GM19324 (cell line): ENCODE measurements at regions not wholly inside any gene's neighbourhood (a gene's known extent, or its start where the extent isn't known, plus 50 kb on each side); places are given as distances from the start of the nearest gene placed in this dataset.
"Not testable (repeated sequence)": the region's sequence is repeated elsewhere in the genome, so short reads cannot be mapped to it uniquely, and the experiment has no call there.

Source experiments
- ATAC-seq: cut with Tn5 transposase; IDR thresholded peaks from one replicate; pipeline ENCODE4 v1.9.1; 2021; ENCODE audit warnings: mild to moderate bottlenecking, moderate library complexity; ENCODE audit not compliant: unreplicated experiment, low FRiP score

DNA sequence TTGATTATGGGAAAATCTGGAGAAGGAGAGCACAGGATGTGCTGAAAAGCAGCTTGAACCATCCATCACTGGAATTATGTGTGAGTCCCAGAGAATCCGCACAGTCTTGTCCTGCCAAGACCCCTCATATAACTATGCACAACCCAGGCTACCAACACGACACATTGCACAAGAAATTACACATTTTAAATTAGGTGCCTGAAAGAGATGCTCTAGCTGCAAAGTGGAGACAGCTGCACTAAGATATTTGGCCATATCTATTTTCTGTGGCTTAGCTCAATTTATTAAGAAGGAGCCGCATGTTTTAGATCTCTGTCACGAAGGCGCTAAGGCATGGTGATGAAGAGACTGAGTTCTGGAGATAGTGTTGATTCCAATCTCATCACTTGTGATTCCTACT, 1308.4 kb downstream of the CDH8 start:
- ATAC-seq = no peak

DNA sequence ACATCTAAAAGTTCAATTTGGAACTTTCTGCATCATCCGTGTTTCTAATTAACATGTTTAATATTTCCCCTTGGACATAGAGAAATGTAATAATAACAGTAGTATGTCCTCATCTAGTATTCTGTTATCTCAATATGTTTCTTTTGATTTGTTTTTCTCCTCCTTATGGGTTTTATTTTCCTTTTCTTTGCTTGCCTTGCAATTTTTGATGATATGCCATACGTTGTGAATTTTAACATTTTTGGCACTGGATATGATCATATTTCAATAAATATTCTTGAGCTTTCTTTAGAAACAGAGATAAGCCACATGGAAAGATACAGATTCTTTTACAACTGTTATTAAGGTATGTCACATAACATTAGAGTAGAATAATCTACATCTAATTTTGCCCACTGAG, 1316.2 kb downstream of the CDH8 start:
- no peak for ATAC-seq

DNA sequence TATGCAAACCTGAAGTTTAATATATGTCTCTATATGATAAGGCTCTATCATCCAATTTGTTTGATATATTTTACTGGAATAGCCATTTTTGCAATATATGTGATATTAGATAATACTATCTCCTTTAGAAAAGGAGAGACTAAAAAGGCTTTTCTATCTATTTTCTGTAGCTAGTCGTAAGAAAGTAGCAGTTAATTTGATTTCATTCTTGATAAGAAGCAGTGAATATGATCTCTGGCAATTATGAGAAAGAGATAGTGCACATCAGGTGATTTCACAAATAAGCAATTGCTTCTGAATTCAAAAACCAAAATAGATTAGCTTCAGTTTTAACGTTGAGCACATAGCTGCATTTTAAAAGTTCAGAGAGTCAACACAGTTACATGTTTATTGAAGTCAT, 1318.4 kb downstream of the CDH8 start:
- no peak for ATAC-seq

DNA sequence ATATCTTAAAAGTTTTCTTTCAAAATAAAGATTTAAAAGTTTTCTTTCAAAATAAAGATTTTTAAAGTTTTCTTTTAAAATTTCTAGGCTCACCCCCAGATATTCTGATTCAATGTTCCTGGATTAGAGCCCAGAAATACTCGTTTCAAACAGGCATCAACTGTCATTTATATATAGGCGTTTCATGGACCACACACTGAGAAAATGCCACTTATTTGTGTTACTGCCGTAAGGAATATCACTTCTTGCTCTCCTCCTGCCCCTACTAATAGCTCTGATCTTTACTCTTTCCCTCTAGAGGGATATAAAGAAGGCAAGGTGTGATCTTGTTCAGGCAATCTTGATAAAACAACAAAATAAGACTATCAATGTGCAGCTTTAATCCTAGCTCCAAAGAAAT, 1324.1 kb downstream of the CDH8 start:
- no peak for ATAC-seq

DNA sequence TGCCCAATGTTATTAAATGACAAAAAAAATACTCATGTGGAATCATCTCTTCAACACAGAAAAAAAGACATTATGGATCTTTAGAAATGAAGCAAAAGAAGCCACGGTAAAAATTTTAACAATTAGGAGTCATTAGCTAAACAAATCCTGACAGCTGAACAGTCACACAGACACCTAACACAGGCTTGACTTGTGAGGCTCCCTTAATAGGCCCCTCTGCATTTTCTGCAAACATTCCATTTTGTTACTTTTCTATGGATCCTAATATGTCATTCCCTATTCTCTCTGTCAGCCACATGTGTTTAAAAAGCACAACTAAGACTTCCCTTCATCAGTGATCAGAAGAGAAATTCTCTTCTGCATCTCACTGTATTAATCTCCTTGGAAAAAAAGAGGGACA, 1331.5 kb downstream of the CDH8 start:
- no peak for ATAC-seq

DNA sequence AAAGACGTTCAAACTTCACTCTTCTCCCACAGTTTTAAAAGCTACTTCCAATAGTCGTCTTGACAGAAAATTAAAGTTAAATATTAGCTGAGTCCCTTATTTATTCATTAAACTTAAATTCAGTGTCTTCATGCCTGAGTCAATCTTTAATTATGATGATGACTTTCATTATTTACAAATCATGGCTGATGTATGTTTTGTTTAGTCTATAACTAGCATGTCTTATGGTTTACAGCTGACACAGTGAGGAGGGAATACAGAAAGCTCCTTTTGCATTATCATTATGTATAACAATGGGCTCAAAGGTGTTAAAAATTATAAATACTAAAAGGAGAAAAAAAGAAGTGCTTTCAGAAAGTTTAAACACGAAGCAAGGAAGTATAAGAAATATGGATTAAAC, 1333.1 kb downstream of the CDH8 start:
- no peak for ATAC-seq

DNA sequence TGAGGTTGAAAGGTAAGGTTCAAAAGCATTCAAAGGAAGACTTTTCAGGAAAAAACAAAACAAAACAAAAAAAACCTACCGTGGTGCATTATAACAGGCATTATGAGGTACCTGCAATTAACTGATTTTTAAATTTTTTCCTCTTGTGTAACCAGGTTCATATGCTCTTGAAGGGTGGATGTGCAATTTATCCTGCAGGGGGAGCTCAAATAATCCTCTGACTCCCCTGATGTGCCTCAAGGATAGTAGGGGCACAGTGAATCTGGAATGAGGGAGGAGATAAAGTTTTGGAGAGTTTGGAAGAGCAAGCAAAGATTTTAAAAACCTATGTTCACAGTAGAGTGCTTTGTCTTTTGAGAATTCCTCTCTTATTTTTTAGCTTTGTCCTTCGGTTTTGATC, 1349.4 kb downstream of the CDH8 start:
- ATAC-seq = no peak

DNA sequence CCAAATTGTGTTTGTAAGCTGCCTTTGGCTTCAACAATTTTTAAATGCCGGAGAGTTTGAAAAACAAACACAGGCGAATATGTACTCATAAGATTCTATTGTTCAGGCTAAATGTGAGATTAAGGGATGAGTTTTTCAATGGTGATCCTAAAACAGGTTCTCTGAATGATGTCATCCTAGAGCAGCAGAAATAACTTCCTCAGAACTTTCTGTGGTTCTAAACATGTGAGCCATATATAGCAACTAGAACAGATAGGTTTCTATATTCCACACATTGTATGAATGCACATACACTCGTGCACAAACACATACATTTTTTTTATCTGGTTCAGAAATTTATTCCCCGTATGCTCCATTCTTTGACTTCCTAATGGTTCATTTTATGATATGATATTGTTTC, 1352.2 kb downstream of the CDH8 start:
- no peak for ATAC-seq

DNA sequence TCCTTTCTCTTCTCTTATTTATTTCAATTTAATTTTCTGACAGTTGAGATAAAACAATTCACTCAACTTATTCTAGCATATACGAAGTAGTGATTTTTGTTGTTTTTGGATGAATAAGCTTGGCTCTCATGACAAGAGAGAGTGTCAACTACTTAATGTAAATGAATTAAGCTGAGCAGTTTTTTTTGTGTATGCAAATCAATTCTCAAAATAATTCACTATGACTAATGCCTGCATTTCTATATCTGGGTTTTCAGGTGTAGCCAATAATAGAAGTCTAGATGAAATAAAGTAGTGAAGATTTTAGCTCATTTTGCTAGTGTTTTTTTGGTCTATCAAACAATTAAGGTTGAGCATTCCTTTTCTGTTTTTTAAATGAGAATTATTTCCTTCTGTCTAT, 1354.0 kb downstream of the CDH8 start:
- no peak for ATAC-seq

DNA sequence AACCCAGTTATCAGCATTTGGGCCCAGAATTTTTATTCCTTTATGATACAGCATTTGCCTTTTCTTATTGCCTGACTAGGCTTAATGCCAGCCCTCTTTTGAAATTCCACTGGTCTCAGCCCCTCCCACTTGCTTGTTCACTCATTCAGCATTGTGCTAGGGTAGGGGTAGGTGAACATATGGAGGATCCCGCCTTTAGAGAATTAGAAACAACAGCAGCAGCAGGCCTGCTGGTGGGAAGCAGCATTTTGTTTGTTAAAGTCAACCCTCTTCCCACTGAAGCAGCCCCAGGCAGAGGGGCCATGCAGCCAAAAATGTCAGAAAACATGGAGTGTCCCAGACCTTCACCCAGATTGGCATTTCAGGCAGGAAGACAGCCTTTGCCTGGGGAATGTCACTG, 1355.2 kb downstream of the CDH8 start:
- no peak for ATAC-seq

DNA sequence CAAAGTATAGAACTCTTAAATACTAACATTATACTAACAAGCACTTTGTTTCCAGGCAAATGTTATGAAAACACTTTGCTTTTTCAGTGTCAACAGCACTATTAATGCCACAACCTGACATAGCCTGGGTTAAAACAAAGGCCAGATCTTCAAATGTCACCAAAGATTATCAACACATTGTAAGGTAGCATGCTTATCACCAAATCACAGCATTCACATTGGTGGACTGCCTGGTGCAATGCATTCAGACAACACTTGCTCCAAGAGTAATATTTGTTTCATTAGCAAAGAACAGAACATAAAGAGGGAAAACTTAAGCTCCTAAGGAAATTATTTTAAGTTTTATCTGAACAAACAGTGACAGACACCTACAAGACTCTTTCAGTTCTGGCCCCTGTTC, 1361.2 kb downstream of the CDH8 start:
- ATAC-seq = no peak

DNA sequence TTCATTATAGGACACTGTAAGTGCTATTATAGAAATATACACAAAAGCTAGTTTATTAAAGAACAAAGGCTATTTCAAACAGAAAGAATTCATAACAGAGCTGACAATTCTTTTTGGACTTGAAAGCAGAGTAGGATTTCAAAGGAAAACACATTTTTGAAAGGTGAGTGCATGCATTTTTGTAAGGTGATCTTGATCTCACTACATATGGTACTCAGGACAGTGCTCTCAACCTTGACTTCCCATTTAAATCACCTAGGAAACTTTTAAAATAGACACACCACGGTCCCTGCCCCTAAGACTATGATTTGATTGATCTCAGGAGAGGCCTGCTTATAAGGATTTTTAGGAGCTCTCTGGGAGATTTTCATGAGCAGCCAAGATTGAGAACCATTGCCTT, 1362.0 kb downstream of the CDH8 start:
- no peak for ATAC-seq

DNA sequence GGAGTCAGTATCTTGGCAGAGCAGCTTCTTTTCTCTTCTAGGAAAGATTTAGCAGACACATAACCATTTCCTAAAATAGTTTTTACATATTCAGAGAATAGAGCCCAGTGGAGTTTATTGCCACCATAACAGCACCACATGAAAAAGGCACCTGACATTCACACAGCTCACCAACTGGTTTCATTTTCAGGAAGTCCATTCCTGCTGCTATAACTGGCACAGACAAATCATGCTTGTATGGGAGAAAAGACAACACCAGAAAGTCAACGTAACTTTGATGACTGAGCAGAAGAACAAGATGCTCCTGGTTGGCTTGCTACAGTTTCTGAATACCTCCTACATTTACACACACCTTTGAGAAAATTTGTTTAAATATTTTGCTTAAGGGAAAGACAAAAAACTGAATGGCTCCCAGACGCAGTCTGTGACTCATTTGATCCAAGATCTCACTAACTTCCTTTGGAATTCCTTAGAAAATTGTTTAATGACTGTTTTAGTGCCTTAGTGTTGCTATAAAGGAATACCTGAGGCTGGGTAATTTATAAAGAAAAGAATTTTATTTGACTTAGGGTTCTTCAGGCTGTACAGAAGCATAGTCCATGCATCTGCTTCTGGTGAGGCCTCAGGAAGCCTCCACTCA, 1380.6 kb downstream of the CDH8 start:
- no peak for ATAC-seq

DNA sequence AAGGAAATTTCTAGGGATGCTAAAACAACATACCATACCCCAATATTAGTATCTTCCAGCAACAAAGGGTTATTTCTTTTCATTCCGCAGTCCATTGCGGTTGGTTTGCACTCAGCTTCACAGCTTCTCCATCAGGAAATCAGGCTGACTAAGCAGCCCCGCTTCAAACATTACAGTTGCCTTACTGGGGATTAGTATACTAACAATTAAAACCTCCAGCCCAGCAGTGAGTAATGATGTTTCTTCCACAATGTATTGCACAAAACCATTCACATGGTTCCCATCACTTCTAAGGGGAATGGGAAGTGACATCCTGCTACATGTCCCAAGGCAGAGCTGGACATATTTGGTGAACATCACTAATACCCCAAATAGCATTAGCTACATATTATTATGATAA, 1384.9 kb downstream of the CDH8 start:
- no peak for ATAC-seq

DNA sequence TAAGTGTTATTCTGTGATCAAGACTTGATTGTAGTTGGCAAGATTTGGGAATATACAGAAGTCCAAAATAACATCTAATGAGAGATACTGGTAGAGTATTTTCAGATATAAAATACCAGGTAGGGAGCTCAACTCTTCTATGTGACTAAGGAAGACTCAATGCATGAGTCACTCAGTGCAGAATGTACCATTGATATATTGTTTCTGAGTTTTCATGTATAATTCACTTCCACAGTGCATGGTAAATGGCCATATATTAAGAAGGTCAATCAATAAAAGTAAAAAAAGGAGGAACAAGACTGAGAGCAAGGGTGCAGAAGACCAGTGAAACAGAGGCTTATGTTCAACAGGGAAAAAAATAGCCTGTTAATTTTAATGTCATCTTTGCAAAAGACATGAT, 1387.9 kb downstream of the CDH8 start:
- ATAC-seq = no peak

DNA sequence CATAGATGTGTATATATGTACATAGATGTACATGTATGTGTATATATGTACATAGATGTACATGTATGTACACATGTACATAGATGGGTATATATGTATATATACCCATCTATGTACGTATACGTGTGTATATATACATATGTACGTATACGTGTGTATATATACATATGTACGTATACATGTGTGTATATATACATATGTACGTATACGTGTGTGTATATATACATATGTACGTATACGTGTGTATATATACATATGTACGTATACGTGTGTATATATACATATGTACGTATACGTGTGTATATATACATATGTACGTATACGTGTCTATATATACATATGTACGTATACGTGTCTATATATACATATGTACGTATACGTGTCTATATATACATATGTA, 1388.8 kb downstream of the CDH8 start:
- ATAC-seq = not testable (repeated sequence)

DNA sequence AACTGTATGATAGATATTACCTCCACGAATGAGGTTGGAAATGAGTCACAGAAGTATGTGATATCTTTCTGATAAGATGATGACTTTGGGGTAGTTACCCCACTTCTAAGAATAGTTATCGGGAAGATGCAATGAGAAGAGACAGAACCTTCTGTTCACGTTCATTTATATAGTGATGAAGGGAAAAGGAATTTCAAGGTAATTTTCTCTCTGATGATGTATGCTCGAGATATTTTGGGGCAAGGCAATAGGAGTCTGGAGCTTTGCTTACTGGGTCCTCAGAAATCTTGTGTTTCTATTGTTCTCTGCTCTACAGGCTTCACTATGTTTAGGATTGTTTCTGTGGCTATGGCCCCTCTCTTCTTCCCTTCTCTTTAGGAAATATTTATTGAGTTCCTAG, 1389.6 kb downstream of the CDH8 start:
- ATAC-seq = no peak

DNA sequence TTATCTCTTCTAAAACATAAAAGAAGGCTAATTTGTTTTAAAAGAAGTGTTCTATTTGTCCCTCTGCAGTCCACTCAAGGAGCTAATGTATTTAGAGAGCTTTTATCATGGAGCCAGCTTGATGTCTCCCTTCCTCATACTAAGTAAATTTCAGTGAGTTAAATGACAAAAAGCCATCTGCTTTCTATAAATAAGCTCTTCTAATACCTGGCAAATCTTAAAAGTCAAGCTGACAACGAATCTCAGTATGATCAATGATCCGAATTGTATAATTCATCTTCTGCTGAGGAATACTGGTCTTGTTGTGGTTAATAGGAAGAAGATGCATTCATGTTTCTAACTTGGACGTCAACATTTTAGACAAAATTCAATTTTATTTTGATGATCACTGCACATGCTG, 1390.7 kb downstream of the CDH8 start:
- no peak for ATAC-seq

DNA sequence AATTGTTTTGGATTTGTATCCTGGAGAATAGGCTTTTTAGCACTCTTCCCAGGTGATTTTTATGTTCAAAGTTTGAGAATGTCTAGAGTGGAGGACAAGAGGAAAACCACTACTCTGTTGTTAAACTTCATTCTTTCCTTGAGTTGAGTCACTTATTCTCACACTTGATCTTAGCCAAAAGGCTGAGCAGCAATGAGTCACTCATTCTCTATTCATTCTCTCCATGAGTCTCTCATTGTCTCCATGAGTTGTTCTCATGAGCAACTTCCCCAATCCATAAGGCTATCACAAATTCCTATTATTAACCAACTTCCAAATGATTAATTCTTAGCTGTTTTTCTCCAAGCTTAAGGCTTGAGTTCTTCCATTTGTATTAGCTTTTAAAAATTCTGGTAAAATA, 1393.3 kb downstream of the CDH8 start:
- no peak for ATAC-seq

DNA sequence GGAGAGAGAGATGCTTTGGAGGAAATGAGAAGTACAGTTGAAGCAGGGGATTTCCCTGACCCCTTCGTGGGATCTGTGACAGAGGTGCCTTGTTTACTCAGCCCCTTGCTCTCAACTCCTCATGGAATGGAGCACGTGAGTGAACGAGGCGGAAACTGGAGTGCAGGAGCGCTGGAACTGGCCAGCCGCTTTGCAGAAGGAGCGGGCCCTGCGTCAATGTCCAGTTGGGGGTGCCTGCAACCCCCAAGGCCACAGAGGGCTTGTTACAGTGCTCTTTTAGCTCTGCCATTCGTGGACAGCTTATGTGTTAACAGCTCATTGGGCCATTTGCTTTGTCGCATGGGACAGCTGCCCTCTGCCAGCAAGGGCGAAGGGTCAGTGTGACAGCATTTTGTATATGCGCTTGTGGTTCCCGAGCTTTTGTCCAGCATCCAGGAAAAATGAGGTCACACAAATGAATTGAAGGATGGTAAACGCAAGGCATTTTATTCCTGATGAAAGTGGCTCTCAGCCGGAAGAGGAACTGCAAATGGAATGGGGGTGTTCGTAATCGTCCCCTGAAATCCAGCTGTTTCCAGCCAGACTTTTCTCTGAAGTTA, 1395.1 kb downstream of the CDH8 start:
- no peak for ATAC-seq

DNA sequence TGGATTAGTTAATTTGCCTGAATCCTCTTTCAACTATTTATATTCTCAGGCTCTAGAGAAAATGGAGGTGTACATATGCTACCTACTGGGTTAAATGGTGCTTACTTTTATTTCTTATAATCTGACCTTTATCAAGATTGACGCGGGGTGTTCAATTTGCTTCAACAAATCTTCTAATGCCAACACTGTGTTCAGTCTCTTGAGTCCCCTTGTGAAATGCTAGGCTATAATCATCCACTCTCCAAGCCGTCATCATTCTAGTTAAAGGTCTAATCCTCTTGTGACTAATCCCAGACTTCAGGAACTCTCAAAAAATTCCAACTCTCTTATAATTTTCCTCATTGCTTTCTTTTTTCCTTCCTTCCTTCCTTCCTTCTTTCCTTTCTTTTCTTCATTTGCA, 1396.2 kb downstream of the CDH8 start:
- no peak for ATAC-seq

DNA sequence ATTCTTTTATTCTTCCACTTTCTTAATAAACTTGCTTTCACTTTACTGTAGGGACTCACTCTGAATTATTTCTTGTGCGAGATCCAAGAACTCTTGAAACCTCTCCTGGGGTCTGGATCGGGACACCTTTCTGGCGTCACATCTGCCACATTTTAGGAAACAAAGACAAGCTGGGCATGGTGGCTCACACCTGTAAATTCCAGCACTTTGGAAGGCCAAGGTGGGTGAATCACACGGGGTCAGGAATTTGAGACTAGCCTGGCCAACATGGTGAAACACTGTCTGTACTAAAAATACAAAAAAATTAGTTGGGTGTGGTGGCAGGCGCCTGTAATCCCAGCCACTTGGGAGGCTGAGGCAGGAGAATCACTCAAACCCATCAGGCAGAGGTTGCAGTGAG, 1399.6 kb downstream of the CDH8 start:
- ATAC-seq = not testable (repeated sequence)

DNA sequence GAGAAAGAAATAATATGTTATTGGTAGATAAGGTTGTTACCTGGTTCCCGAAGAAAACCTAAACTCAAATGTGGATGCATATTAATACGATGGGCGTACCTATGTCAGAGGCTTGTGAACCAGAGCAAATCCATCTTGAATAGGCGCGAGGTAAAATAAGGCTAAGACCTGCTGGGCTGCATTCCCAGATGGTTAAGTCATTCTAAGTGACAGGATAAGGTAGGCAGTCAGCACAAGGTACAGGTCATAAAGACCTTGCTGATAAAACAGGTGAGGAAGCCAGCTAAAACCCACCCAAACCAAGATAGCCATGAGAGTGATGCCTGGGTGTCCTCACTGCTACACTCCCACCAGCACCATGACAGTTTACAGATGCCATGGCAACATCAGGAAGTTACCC, 1400.1 kb downstream of the CDH8 start:
- no peak for ATAC-seq
